NCI-H345 (cell line): ENCODE measurements at regions not wholly inside any gene's neighbourhood (a gene's known extent, or its start where the extent isn't known, plus 50 kb on each side); places are given as distances from the start of the nearest gene placed in this dataset.
"Not testable (repeated sequence)": the region's sequence is repeated elsewhere in the genome, so short reads cannot be mapped to it uniquely, and the experiment has no call there.

Experiments
- DNase-seq: peaks from one replicate; lab custom pipeline; 2025; lab: John Stamatoyannopoulos, UW

- DNase-seq = no peak
Measured at GRCh38 chr1:113303267-113303666, 87.0 kb upstream of the MAGI3 start.

DNA sequence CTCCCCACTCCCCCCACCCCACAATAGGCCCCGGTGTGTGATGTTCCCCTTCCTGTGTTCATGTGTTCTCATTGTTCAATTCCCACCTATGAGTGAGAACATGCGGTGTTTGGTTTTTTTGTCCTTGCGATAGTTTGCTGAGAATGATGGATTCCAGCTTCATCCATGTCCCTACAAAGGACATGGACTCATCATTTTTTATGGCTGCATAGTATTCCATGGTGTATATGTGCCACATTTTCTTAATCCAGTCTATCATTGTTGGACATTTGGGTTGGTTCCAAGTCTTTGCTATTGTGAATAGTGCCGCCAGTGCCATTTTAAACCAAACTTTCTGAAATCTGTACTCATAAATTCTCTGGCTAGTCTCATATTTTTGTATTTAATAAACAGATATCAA lies 85.3 kb upstream of the MAGI3 start:
- not testable (repeated sequence) for DNase-seq

GRCh38 chr1:113307771-113308445 lies 82.4 kb upstream of the MAGI3 start:
- DNase-seq = no peak

DNA sequence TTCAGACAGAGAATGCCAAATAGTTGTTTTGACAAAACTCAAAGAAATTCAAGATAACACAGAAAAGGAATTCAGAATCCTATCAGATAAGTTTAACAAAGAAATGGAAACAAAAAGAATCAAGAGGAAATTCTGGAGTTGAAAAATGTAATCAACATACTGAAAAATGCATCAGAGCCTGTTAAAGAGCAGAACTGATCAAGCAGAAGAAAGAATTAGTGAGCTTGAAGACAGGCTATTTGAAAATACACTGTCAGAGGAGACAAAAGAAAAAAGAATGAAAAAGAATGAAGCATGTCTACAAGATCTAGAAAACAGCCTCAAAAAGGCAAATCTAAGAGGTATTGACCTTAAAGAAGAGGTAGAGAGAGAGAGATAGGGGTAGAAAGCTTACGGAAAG lies 77.7 kb upstream of the MAGI3 start:
- DNase-seq = not testable (repeated sequence)

DNA sequence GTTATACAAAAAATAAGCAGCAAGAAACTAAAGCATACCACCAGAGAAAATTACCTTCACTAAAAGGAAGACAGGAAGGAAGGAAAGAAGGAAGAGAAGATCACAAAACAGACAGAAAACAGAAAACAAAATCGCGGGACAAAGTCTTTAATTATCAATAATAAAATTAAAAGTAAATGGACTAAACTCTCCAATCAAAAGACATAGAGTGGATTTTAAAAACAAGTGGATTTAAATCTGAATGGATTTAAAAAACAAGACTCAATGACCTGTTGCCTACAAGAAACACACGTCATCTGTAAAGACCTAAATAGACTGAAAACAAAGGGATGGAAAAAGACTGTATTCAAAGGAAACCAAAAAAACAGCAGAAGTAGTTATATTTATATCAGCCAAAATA lies 75.7 kb upstream of the MAGI3 start:
- no peak for DNase-seq

DNA sequence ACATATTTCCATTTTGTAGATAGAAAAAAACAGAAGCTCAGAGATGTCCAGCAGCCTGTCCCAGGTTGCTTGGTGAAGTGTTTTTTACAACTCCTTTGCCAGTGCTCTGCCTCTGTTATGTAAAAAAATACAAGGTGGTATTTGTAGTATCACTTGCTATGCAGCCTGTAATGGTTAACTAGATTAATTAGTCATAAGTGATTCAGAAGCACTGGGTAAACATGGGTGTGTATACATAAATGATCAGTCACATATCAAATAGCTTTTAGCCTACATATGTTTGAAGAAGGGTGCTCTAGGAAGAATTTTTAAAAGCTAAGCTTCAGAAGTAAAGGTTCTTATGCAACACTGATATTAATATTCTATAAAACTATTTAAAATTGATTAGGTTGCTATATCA lies 70.0 kb upstream of the MAGI3 start:
- DNase-seq = no peak

DNA sequence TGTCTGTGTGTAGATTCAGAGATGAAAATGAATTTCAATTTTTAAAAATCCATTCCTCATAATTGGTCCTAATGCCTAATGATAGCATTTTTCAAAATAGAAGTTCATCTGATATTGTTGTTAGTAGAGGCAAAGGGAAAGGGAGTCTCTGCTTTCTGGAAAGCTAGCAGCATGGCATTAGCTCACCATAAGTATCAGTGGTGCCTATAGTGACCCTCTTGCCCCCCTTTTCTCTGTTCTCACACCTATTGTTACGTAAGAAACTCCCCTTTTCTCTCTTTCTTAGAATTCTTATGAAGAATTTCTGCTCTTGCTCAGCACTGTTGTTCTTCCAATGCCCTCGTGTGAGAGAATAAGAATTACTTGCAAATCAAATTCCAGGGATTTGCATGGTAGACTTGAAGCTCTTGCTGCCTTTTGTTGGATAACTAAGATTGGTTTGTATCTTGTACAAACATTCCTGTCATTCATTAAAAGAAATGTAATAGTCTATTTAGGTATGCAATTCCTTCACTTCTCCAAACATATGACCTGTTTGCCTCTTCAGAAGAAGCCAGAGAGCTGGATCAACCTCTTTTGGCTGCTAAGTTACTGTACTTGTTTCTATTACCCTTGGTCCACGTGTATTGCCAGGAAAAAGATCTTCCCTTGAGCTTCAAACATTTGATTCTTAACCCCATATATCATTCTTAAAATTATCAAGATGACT lies 69.2 kb upstream of the MAGI3 start:
- DNase-seq = no peak

DNA sequence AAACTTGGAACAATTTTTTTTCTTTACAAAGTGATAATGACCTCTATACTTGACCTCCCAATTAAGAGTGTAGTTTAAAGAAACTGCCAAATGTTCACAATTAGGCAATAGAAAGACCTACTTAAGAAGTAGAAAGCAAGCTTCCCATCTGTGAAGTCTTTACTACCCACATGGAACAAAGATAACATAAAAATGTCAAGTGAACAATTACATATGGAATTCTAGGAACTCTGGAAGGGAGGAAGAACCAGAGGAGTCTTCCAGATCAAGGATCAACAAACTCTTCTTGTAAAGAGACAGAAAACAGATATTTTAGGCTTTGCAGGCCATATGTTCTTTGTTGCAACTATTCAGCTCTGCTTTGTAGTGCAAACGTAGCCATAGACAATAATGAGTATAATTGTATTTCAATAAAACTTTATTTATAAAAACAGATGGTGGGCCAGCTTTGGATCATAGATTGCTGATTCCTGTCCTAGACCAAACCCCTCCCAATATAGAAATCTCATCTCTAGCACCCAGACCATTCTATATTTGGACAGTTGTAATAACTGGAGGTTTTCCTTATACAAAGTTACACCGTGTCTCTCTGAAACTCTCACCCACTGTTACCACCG lies 68.4 kb upstream of the MAGI3 start:
- no peak for DNase-seq

- DNase-seq = no peak
Measured at GRCh38 chr1:113322439-113322838, 67.9 kb upstream of the MAGI3 start.

- DNase-seq = no peak
Measured at GRCh38 chr1:113325022-113325421, 65.3 kb upstream of the MAGI3 start.

GRCh38 chr1:113326976-113327375 lies 63.3 kb upstream of the MAGI3 start:
- no peak for DNase-seq

- no peak for DNase-seq
Measured at GRCh38 chr1:113333056-113333455, 57.3 kb upstream of the MAGI3 start.

DNA sequence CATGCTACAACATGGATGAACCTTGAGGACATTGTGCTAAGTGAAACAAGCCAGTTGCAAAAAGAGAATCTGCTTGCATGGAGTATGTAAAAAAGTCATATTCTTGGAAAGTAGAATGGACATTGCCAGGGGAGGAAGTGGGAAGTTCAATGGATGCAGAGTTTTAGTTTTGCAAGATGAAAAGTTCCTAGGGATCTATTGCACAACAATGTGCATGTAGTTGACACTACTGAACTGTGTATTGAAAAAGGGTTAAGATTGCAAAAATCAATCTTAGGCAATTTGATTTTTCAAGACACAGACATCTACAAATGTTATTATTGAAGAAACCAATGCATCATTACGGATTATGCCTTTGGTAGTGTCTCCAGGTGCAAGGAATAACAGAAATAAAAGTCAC lies 50.3 kb upstream of the MAGI3 start:
- no peak for DNase-seq
